Loucy (cell line): ENCODE measurements at regions not wholly inside any gene's neighbourhood (a gene's known extent, or its start where the extent isn't known, plus 50 kb on each side); places are given as distances from the start of the nearest gene placed in this dataset.

ENCODE experiments used
- H2AFZ ChIP-seq: fragments of 200-600 bp; sonication (generic); 2 replicates; pipeline ENCODE4 v1.6.0; 2016; ENCODE audit warnings: antibody characterized with exemption, mild to moderate bottlenecking, low read length, moderate library complexity
- H3F3A ChIP-seq: fragments of 200-600 bp; 2 replicates; pipeline ENCODE4 v1.6.0; 2016; ENCODE audit warnings: antibody characterized with exemption, low read depth, mild to moderate bottlenecking
- H3K27me3 ChIP-seq: fragments of 200-600 bp; sonication (generic); 2 replicates; pipeline ENCODE4 v1.6.1; 2014; ENCODE audit warnings: low read length, mild to moderate bottlenecking; ENCODE audit not compliant: insufficient read depth, poor library complexity, severe bottlenecking
- H3K36me3 ChIP-seq: fragments of 200-600 bp; sonication (generic); 2 replicates; pipeline ENCODE4 v1.6.1; 2016; ENCODE audit warnings: low read length; ENCODE audit not compliant: insufficient read depth
- H3K4me1 ChIP-seq: fragments of 200-600 bp; sonication (generic); 2 replicates; pipeline ENCODE4 v1.5.1; 2014; ENCODE audit warnings: low read length, mild to moderate bottlenecking; ENCODE audit not compliant: insufficient read depth, poor library complexity, severe bottlenecking
- H3K4me2 ChIP-seq: fragments of 200-600 bp; sonication (generic); 2 replicates; pipeline ENCODE4 v1.6.0; 2014; ENCODE audit warnings: antibody characterized with exemption, low read length, low read depth, mild to moderate bottlenecking; ENCODE audit not compliant: poor library complexity, severe bottlenecking
- H3K4me3 ChIP-seq: fragments of 200-600 bp; sonication (generic); 2 replicates; pipeline ENCODE4 v1.5.1; 2014; ENCODE audit warnings: low read length, mild to moderate bottlenecking, mixed read lengths; ENCODE audit not compliant: poor library complexity, severe bottlenecking
- H3K79me2 ChIP-seq: fragments of 200-600 bp; sonication (generic); 2 replicates; pipeline ENCODE4 v1.6.1; 2014; ENCODE audit warnings: low read length; ENCODE audit not compliant: insufficient read depth
- H3K9ac ChIP-seq: fragments of 200-600 bp; sonication (generic); 2 replicates; pipeline ENCODE4 v1.6.0; 2014; ENCODE audit warnings: mild to moderate bottlenecking, low read depth, low read length, moderate library complexity; ENCODE audit not compliant: poor library complexity, severe bottlenecking
- H3K9me2 ChIP-seq: fragments of 200-600 bp; sonication (generic); replicated peaks from 2 replicates; pipeline ENCODE4 v1.6.1; 2016; ENCODE audit warnings: low read depth, low read length, mixed read lengths
- H3K9me3 ChIP-seq: fragments of 200-600 bp; sonication (generic); 2 replicates; pipeline ENCODE4 v1.6.1; 2014; ENCODE audit warnings: mild to moderate bottlenecking, antibody characterized with exemption, low read length, low read depth; ENCODE audit not compliant: insufficient read depth
- H4K20me1 ChIP-seq: fragments of 200-600 bp; sonication (generic); 2 replicates; pipeline ENCODE4 v1.6.0; 2014; ENCODE audit warnings: antibody characterized with exemption, low read length, mild to moderate bottlenecking; ENCODE audit not compliant: insufficient read depth, poor library complexity, severe bottlenecking
- CTCF ChIP-seq: fragments of 200-600 bp; sonication (generic); conservative IDR thresholded peaks from 2 replicates; pipeline ENCODE4 v1.5.1; 2014; ENCODE audit warnings: mild to moderate bottlenecking, antibody characterized with exemption, low read length
- EZH2phosphoT487 ChIP-seq: fragments of 200-600 bp; IDR thresholded peaks from 2 replicates; pipeline ENCODE4 v1.6.1; 2018; ENCODE audit warnings: antibody characterized with exemption, mild to moderate bottlenecking, moderate library complexity, borderline replicate concordance

- no peaks in the 10 kb centered on the region for H3K36me3 ChIP-seq
- TF ChIP-seq CTCF (no peak), EZH2phosphoT487 (no peak)
Measured at GRCh38 chr6:4560221-4561077, 215.8 kb upstream of the CDYL start.

GRCh38 chr6:4559281-4559875 lies 216.8 kb upstream of the CDYL start:
- Histone ChIP-seq H3K27me3 (no peaks in the 10 kb centered on the region), H3K4me2 (no peak overlapping the region), H3K79me2 (no peaks in the 10 kb centered on the region), H4K20me1 (no peaks in the 10 kb centered on the region), H3K36me3 (no peaks in the 10 kb centered on the region), H3K4me3 (no peak overlapping the region), H3K9ac (no peak overlapping the region), H3F3A (no peaks in the 10 kb centered on the region), H3K9me3 (no peaks in the 10 kb centered on the region), H3K4me1 (no peaks in the 10 kb centered on the region), H2AFZ (no peak overlapping the region), H3K9me2 (no peaks in the 10 kb centered on the region)
- TF ChIP-seq EZH2phosphoT487 = no peak
- TF ChIP-seq CTCF = no peak

More at GRCh38 chr6:4560221-4561077, 215.8 kb upstream of the CDYL start:
- H4K20me1 ChIP-seq = no peaks in the 10 kb centered on the region
- no peak overlapping the region for H3K9ac ChIP-seq
- H3K79me2 ChIP-seq = no peaks in the 10 kb centered on the region
- no peak overlapping the region for H3K4me2 ChIP-seq
- H2AFZ ChIP-seq = no peak overlapping the region
- H3K27me3 ChIP-seq = no peaks in the 10 kb centered on the region
- H3K9me2 ChIP-seq = no peaks in the 10 kb centered on the region
- no peaks in the 10 kb centered on the region for H3K9me3 ChIP-seq
- H3F3A ChIP-seq = no peaks in the 10 kb centered on the region
- no peak overlapping the region for H3K4me3 ChIP-seq
- H3K4me1 ChIP-seq = no peaks in the 10 kb centered on the region

- no peak overlapping the region for H3K9ac ChIP-seq
- no peaks in the 10 kb centered on the region for H3K27me3 ChIP-seq
- H3K4me2 ChIP-seq = no peak overlapping the region
- TF ChIP-seq EZH2phosphoT487 = no peak
- H3K9me3 ChIP-seq = no peaks in the 10 kb centered on the region
- H3K36me3 ChIP-seq = no peaks in the 10 kb centered on the region
- no peaks in the 10 kb centered on the region for H3F3A ChIP-seq
- no peaks in the 10 kb centered on the region for H4K20me1 ChIP-seq
- H3K79me2 ChIP-seq = no peaks in the 10 kb centered on the region
- H3K4me3 ChIP-seq = no peak overlapping the region
- H3K9me2 ChIP-seq = no peaks in the 10 kb centered on the region
- H2AFZ ChIP-seq = no peak overlapping the region
- H3K4me1 ChIP-seq = no peaks in the 10 kb centered on the region
Measured at GRCh38 chr6:4554645-4555044, 221.6 kb upstream of the CDYL start.
